ENCODE measurements at regions not wholly inside any gene's neighbourhood (a gene's known extent, or its start where the extent isn't known, plus 50 kb on each side); places are given as distances from the start of the nearest gene placed in this dataset.

DNA sequence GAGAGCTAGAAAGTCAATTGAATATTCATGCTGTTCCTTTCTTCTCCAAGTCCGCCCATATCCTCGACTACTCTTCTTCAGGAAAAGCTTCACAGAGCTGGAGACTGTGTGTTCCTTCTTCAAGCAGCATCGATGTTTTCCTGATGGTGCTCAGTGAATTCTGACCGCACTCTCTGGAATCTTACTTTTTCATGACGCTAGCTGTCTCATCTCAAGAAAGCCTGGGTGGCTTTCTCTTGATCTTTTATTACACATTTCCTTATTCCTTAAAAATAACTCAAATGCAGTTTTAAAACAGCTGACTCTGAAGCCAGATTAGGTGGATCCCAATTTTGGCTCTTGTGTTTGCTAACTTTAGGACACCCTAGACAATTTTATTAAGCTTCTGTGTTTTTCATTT is 1245.1 kb upstream of the LRRTM1 start:
- Histone ChIP-seq H4K20me1 (ENCODE audit: control insufficient read depth, insufficient read depth) (no peaks in the 10 kb centered on the region), H3K27ac (ENCODE audit: control insufficient read depth, insufficient read depth) (no peak overlapping the region), H2AFZ (ENCODE audit: control insufficient read depth, low read depth, low read length) (no peak overlapping the region), H3K4me3 (no peak overlapping the region), H3K4me2 (ENCODE audit: control insufficient read depth, insufficient read depth) (no peak overlapping the region), H3K79me2 (ENCODE audit: control insufficient read depth, insufficient read depth, low read length) (no peaks in the 10 kb centered on the region), H3K27me3 (replicated peaks in 1 of 2; ENCODE audit: control insufficient read depth in 2 of 2, insufficient read depth in 2 of 2, low read length in 1 of 2) (no peaks in the 10 kb centered on the region), H3K9me3 (replicated peaks; ENCODE audit: control insufficient read depth, insufficient read depth, low read length) (no peaks in the 10 kb centered on the region), H3K36me3 (ENCODE audit: control insufficient read depth in 2 of 2, insufficient read depth in 2 of 2, low read length in 1 of 2) (no peaks in the 10 kb centered on the region), H3K9ac (ENCODE audit: control insufficient read depth, insufficient read depth, low read length) (no peak overlapping the region), H3K4me1 (ENCODE audit: control insufficient read depth, insufficient read depth, low read length) (no peaks in the 10 kb centered on the region)
- RAD21 ChIA-PET (ENCODE audit: unreplicated experiment): no interaction called here
- intact Hi-C loops (cut with micrococcal nuclease; ENCODE audit: unreplicated experiment) (no loop called here), in situ Hi-C loops (cut with MboI) (no loop called here)
- SMC1A ChIA-PET (ENCODE audit: uncharacterized antibody, unreplicated experiment): interaction anchor here (0.7 to 2.0 kb wide), 3 partner anchors 12 to 1449 kb away, joined by 3 to 5 read pairs (median 3); no protein-coding TSS in a partner anchor
- POLR2A ChIA-PET: no interaction called here
- BruUV-seq (replicated peaks): no TSS peak
- ATAC-seq: no peak
- WGBS (ENCODE audit: insufficient coverage, insufficient replicate concordance, low lambda C conversion rate, missing lambda C conversion rate): 1% methylated on average over 5 of the region's 5 CpGs
- no peak for DNase-seq (ENCODE audit: low read depth, low spot score)
- no peak for FAIRE-seq
- CTCF ChIA-PET: interaction anchor here (1.1 kb wide), 2 partner anchors 10 to 11 kb away, joined by 3 to 4 read pairs; no protein-coding TSS in a partner anchor
- no peak for TF ChIP-seq RFX5 (IDR thresholded peaks at IDR 0.05; ENCODE audit: low read depth, low read length)
- no peak for TF ChIP-seq DPF2 (IDR thresholded peaks at IDR 0.05)
- TF ChIP-seq GABPA (IDR thresholded peaks at IDR 0.05; ENCODE audit: low read depth): no peak
- TF ChIP-seq RUNX3 (IDR thresholded peaks at IDR 0.05; ENCODE audit: low read length): no peak
- no peak for TF ChIP-seq TAF1 (IDR thresholded peaks at IDR 0.05; ENCODE audit: borderline replicate concordance, low read depth, low read length)
- TF ChIP-seq, protein P1, sequence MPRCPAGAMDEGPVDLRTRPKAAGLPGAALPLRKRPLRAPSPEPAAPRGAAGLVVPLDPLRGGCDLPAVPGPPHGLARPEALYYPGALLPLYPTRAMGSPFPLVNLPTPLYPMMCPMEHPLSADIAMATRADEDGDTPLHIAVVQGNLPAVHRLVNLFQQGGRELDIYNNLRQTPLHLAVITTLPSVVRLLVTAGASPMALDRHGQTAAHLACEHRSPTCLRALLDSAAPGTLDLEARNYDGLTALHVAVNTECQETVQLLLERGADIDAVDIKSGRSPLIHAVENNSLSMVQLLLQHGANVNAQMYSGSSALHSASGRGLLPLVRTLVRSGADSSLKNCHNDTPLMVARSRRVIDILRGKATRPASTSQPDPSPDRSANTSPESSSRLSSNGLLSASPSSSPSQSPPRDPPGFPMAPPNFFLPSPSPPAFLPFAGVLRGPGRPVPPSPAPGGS (IDR thresholded peaks at IDR 0.05; ENCODE audit: borderline replicate concordance, insufficient read depth, low read depth, low read length, poor library complexity, severe bottlenecking): no peak
- TF ChIP-seq, protein P2, sequence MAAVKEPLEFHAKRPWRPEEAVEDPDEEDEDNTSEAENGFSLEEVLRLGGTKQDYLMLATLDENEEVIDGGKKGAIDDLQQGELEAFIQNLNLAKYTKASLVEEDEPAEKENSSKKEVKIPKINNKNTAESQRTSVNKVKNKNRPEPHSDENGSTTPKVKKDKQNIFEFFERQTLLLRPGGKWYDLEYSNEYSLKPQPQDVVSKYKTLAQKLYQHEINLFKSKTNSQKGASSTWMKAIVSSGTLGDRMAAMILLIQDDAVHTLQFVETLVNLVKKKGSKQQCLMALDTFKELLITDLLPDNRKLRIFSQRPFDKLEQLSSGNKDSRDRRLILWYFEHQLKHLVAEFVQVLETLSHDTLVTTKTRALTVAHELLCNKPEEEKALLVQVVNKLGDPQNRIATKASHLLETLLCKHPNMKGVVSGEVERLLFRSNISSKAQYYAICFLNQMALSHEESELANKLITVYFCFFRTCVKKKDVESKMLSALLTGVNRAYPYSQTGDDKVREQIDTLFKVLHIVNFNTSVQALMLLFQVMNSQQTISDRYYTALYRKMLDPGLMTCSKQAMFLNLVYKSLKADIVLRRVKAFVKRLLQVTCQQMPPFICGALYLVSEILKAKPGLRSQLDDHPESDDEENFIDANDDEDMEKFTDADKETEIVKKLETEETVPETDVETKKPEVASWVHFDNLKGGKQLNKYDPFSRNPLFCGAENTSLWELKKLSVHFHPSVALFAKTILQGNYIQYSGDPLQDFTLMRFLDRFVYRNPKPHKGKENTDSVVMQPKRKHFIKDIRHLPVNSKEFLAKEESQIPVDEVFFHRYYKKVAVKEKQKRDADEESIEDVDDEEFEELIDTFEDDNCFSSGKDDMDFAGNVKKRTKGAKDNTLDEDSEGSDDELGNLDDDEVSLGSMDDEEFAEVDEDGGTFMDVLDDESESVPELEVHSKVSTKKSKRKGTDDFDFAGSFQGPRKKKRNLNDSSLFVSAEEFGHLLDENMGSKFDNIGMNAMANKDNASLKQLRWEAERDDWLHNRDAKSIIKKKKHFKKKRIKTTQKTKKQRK (IDR thresholded peaks at IDR 0.05; ENCODE audit: low read depth, low read length): no peak
- TF ChIP-seq ASH2L (IDR thresholded peaks at IDR 0.05; ENCODE audit: borderline replicate concordance, low read depth): no peak
- no peak for TF ChIP-seq IRF4 (IDR thresholded peaks at IDR 0.05; ENCODE audit: low read depth, low read length)
- no peak for TF ChIP-seq RBBP5 (conservative IDR thresholded peaks at IDR 0.05)
- TF ChIP-seq SIX5 (IDR thresholded peaks at IDR 0.05; ENCODE audit: low read depth, low read length, severe bottlenecking): no peak
- TF ChIP-seq MYC (IDR thresholded peaks at IDR 0.05; ENCODE audit: insufficient read depth, insufficient read length, insufficient replicate concordance, low read length, severe bottlenecking): no peak
- no peak for TF ChIP-seq ZNF622 (IDR thresholded peaks at IDR 0.05)
- TF ChIP-seq ZNF384 (IDR thresholded peaks at IDR 0.05; ENCODE audit: borderline replicate concordance, low read depth, low read length): no peak
- TF ChIP-seq, protein P3, sequence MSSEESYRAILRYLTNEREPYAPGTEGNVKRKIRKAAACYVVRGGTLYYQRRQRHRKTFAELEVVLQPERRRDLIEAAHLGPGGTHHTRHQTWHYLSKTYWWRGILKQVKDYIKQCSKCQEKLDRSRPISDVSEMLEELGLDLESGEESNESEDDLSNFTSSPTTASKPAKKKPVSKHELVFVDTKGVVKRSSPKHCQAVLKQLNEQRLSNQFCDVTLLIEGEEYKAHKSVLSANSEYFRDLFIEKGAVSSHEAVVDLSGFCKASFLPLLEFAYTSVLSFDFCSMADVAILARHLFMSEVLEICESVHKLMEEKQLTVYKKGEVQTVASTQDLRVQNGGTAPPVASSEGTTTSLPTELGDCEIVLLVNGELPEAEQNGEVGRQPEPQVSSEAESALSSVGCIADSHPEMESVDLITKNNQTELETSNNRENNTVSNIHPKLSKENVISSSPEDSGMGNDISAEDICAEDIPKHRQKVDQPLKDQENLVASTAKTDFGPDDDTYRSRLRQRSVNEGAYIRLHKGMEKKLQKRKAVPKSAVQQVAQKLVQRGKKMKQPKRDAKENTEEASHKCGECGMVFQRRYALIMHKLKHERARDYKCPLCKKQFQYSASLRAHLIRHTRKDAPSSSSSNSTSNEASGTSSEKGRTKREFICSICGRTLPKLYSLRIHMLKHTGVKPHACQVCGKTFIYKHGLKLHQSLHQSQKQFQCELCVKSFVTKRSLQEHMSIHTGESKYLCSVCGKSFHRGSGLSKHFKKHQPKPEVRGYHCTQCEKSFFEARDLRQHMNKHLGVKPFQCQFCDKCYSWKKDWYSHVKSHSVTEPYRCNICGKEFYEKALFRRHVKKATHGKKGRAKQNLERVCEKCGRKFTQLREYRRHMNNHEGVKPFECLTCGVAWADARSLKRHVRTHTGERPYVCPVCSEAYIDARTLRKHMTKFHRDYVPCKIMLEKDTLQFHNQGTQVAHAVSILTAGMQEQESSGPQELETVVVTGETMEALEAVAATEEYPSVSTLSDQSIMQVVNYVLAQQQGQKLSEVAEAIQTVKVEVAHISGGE (CRISPR knock-in tag; IDR thresholded peaks at IDR 0.05): no peak
- TF ChIP-seq, protein P4, sequence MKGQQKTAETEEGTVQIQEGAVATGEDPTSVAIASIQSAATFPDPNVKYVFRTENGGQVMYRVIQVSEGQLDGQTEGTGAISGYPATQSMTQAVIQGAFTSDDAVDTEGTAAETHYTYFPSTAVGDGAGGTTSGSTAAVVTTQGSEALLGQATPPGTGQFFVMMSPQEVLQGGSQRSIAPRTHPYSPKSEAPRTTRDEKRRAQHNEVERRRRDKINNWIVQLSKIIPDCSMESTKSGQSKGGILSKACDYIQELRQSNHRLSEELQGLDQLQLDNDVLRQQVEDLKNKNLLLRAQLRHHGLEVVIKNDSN (IDR thresholded peaks at IDR 0.05; ENCODE audit: borderline replicate concordance, extremely low read length, insufficient read depth, low read depth, low read length): no peak
- TF ChIP-seq SP1 (IDR thresholded peaks at IDR 0.05; ENCODE audit: low read depth, low read length): no peak
